GM19438 (cell line): ENCODE measurements at regions not wholly inside any gene's neighbourhood (a gene's known extent, or its start where the extent isn't known, plus 50 kb on each side); places are given as distances from the start of the nearest gene placed in this dataset.
"Not testable (repeated sequence)": the region's sequence is repeated elsewhere in the genome, so short reads cannot be mapped to it uniquely, and the experiment has no call there.

Experiments
- ATAC-seq: cut with Tn5 transposase; IDR thresholded peaks from one replicate; pipeline ENCODE4 v1.9.1; 2021; ENCODE audit warnings: low read depth; ENCODE audit not compliant: unreplicated experiment

DNA sequence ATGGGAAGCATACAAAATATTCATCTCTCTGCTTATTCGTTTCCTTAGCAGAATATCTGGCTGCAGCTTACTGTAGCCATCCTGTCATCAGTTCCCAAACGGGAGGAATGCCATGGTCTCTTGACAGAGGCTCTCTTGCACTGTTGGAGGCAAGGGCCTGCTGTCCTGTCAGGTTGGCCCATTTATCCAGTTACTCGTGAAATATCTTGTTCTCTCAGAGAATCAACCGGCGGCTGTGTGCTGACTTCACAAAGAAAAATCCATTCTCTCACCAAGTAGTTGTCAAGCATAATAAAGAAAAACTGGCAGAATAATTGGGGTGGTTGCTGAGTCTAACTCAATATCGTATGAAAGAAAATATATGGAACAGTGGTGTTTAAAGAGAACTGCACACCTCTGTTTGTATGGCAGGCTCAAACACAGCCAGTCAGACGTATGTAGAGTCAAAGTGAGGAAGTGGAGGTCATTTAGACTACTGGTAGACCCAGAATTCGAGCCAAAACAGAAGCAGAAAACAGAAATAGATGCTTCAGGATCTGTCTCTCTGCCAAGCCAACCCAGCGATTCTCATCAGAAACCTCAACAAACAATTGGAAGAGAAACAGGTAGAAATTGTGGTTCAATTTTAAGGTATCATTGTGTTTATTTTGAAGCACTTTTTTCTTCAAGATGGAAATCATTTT lies 349.2 kb upstream of the PRKCQ start:
- no peak for ATAC-seq

DNA sequence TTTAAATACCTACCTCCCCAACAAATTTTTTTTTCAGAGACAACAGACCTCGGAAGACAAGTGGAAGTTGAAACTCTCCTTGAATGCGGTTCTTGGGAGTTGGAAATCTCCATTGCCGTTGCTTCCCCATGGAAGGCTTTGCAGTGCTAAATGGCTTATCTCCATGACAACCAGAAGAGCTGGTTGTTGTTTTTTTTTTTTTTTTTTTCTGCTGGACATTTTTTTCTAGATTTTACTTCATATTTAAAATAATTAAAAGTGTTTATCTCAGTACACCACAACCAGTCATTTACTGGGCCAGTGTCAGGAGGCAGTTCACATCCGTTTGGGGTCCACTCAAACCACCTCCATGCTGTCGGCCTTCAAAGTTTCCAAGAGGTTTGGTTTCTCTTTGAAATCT lies 348.5 kb upstream of the PRKCQ start:
- ATAC-seq: no peak

DNA sequence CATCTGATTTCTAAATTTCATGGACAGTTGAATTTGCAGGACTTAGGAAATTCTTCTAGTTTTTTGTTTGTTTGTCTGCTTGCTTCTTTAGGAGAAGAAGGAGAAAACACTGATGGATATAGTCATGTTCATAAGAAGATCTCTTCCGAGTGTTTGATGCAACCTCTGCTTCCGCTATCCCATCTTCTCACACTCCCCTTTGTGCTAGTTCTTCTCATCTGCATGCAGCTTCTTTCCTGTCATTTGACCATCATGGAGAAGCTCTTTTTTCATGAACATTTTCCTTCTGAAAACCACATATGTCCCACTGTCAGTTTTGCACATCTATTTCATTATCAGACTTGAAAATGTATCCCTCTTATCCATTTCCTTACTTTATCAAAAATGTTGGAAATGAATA lies 346.9 kb upstream of the PRKCQ start:
- ATAC-seq: no peak

DNA sequence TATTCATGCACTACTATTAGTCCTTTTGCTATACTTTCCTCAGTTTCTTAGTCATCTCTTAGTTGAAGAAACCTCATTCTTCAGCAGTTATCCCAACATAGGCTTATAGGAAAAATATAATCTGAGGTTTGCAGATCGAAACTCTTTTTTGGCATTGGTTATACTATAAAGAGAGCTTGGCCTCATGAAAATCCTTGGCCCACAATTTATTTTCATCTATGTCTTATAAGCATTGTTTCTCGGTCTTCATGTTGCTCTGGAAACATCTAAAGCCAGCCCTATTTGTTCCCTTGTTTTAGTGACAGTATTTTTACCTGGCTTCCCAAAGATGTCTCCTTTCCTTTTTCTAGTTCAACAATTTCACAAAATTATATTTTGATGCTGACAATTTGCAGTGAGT lies 345.1 kb upstream of the PRKCQ start:
- ATAC-seq: no peak

DNA sequence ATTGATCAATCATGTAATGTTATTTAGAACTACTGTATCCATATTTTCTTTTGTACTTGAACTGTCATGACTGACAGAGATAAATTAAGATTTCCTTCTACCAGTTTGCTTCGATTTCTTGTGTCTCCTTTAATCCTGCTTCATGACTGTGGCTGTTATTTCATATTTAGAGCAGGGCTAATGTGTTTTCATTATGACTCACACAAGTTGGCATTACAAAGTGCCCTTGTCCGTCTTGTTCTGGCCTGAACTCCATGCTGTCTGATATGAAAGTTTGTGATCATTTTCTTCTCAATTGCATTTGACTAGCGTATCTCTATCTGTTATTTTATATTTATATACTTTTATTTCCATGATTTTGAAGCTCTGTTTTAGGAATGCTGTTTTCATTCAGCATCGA lies 344.1 kb upstream of the PRKCQ start:
- ATAC-seq: no peak

DNA sequence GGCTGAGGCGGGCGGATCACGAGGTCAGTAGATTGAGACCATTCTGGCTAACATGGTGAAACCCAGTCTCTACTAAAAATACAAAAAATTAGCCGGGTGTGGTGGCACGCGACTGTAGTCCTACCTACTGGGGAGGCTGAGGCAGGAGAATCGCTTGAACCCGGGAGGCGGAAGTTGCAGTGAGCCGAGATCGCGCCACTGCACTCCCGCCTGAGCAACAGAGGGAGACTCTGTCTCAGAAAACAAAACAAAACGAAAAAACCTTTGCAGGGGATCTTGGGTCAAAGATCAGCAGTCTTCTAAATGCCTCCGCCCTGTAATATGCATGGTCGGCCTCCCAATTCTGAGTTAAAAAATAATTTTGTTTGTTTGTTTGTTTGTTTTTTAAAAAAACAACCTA lies 340.9 kb upstream of the PRKCQ start:
- ATAC-seq: not testable (repeated sequence)

DNA sequence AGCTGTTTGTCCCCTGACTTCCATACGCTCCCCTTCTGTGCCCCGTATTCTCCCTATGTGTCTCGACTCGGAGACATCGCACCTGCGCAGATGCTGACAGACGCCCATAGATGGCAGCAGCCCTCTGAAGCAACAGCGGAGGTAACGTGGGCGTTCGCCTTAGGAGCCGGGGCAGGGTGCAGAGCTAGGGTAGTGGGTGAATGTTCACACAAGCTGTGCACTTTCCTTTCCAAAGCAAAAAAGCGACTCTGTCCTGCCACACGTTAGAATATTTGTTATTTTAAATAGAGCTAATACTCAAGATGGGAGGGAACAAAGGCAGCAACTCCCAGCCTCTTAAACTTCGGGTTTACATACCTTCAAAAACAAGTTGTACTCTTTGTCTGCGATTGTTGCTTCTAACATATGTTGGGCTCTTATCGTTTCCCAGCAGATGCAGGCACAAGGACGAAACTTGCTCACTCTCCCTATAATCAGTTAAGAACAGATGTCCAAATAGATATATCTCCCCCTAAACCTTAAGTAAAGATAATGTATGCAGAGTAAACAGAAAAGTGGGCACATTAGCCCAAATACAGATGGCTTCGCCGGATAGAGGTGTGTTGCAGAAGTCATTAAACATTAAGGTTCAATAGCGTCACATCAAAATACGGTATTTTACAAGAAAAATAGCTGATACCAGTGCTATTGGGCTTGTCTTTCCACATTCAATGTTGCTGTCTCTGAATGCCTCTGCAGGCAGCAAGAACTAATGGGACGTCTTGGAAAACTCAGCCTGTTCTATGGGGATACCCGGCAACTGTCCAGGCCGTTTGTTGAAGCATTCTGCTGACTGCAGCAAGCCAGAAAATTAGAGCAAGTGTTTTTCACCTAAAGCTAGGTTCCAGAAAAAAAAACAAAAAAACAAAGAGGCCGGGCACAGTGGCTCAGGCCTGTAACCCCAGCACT lies 340.3 kb upstream of the PRKCQ start:
- peak; percentile 95 for ATAC-seq

DNA sequence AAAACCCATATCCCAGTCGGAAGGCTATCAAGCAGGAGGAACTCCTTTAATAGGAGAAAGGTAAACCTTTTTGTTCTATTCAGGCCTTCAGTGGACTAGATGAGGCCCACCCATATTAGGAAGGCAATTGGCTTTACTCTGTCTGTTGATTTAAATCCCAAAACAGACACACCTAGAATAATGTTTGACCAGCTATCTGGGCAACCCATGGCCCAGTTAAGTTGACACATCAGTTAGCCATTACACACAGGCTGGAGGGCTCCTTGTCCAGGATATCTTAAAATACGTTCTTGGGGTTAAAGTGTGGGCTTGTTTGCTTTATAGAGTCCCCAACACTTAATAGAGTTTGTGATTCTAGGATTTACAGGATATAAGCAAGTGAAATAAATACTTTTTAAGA lies 339.0 kb upstream of the PRKCQ start:
- no peak for ATAC-seq

DNA sequence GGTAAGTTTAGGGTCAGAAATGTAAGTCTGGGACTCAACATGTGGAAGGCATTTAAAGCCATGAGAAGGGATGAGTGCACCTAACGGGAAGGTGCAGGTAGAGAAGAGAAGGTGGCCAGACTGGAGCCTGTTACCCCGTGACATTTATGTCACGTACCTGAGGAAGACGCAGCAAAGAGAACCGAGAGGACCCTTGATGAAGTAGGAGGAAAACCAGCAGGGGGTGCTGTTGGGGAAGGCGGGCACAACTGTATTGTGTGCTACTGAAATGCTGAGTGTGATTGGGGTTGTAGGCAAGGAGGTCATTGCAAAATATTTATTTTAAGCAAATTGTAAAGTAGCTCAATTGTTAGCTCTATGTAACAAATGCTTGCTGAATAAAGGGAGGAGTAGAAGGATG lies 338.2 kb upstream of the PRKCQ start:
- no peak for ATAC-seq

DNA sequence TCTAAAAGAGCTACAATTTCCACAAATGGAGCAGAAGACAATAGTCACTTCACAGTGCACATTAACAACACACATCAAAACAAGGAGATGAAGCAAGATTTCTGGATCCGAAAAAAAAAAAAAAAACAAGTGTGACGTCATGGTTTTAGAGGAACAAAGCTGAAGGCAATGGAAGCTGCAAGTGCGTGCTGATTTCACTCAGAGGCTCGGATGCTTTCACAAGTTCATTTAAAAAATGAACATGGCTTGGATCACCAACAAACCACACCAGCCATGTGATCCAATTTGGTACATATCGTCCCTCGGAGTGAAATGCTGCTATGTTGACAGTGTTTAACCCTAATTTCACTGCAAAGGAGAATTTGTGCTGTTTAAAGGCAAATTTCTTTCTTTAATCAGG lies 337.0 kb upstream of the PRKCQ start:
- no peak for ATAC-seq

DNA sequence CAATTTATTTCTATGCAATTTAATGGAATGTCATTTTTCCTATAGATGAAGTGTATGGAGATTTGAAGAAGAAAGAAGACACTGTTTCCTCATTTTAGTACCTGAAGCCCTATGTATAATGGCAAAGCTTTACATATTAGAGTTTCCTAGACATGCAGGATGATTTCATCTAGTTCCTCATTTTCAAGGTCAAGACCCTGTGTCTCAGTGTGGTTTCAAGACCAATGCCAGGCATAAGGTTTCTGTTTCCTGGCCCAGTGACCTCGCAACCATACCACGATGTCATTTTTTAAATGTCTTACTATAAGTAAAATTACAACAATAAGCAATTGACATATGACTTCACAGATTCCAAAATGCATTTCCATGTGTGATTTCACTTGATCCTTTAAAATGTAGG lies 336.5 kb upstream of the PRKCQ start:
- no peak for ATAC-seq

DNA sequence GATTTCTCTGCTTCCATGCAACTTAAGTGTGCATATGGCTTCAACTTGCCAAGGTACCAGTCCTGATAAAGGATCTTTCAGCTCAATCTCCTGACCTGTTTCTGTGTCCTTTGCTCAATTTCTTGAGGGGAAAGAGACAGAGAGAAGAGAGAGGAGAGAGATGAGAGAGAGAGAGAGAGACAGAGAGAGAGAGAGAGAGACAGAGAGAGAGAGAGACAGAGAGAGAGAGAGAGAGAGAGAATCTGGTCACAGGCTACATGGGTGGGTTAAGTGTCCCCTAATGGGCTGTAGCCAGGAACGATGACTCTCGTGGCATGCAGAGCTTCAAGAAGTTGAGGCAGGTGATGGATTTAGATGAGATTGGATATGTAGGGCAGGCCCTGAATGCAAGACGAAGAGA lies 335.2 kb upstream of the PRKCQ start:
- ATAC-seq: no peak

DNA sequence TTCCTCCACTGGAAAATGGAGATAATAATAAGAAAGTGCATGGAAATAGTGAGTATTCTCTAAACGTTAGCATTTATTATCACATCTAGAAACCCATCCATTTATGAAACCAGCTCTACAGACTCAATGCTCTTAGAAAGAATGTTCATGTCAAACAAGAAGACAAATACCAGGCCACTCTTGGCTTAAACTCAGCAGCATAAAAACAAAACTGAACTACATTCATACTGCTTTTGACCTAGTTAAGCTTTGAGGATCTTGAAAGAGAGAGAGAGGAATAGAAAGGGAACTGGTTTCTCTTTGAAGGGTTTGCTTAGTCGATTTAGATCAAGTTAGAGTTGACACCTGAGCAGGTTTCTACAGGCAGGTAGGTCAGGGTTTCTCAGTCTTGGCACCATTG lies 332.9 kb upstream of the PRKCQ start:
- no peak for ATAC-seq

DNA sequence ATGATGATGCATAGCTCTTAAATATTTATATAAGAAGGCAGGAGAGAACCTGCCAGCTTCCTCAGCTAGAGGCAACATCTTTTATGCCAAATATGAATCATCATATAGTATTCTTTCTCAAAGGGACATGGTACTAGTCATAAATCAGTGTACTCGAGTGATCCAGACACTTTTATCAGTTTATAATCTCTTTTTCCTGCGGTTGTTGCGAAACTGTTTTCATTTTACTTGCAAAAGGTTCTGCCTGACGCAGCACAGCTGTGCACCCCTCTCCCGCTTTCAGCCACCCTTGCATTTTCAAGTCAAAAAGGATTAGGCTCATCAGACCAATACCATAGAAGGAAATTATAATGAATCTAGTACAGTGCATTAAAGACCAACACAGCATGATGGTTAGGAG lies 332.3 kb upstream of the PRKCQ start:
- no peak for ATAC-seq

DNA sequence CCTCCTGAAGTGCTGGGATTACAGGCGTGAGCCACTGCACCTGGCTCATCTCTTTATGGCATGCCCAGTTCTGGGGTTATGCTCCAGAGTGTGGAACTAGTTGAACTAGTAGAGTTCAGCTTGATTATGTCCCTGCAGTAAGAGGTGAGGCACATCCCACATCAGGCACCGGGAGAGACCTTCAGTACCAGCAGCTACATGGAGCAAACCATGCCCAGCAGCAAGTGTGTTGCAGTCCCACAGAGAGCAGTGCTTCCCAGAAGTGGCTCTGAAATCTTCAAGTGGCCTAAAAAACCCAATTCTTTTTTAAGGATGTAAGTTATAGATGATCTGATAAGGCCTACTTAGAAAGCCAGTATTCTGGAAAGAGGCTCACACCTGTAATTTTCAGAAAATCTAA lies 331.9 kb upstream of the PRKCQ start:
- no peak for ATAC-seq

DNA sequence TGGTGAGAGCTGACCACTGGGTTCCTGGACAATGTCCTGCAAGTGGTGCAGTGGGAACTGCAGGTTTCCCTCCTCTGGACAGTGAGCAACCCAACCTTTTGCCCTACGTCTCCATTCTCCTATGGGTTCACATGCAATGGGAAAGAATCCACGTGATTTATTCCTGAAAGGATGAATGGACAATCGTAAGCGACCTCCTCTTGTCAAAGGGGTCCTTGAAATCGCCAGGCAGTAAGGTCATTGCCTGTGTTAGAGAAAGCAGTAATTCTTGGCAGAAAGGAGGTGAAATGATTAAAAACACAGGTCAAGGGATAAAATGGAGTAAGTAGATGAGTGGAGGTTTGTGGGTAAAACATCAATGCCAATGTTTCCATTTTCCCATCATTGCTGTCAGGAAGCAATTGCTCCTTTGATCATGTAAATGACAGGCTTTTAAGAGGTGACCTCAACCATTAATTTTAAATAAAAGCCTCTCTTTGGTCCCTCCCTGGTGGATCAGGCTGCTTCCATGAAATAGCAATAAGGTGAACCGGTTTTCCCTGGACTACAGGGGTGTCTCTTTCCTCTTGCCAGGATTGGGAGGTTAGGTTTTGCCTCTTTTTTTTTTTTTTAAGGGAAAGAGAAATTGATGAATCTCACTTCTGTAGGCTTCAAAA lies 330.0 kb upstream of the PRKCQ start:
- ATAC-seq: no peak

DNA sequence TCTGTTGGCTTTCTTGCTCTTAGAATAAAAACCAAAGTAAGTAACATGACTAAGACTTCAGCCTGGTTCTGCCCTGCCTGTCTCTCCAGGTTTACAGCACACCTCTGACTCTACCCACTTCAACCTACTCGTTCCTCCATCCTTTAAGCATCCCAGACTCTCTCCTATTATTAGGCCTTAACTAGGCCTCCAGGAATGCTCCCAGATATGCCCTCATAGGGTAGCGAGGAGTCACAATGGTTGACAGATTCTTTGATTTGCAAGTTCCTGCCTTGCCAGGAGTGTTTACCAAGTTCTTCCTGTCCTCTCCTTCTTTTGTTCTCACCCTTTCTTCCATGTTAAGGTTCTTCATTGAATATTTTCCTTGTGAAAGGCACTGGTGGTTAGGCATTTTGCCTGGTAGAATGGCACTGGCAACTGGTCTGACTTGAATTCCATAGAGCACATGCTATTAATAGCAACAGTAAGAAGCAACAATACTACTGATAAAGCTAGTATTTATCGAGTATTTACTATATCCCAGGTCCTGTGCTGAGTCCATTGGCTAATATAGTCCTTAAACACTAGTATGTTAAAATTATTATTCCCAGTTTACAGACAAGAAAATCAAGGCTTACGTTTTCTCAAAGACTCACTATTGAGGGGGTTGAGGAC lies 327.9 kb upstream of the PRKCQ start:
- no peak for ATAC-seq

DNA sequence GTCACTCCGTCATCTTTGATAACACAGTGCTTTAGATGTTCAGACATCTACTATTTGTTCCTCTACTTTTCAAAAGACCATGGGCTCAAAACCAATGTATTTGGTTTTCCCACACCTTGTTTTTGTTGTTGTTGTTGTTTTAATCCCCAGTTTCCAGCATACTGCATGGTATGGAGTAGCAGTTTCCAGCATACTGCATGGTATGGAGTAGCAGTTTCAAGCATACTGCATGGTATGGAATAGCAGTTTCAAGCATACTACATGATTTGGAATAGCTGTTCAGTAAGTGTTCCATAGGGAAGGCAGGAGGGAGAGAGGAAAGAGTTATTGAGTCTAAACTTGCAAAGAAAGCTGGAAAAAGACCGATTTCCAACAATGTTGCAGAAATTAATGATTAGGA lies 314.3 kb upstream of the PRKCQ start:
- ATAC-seq: no peak

DNA sequence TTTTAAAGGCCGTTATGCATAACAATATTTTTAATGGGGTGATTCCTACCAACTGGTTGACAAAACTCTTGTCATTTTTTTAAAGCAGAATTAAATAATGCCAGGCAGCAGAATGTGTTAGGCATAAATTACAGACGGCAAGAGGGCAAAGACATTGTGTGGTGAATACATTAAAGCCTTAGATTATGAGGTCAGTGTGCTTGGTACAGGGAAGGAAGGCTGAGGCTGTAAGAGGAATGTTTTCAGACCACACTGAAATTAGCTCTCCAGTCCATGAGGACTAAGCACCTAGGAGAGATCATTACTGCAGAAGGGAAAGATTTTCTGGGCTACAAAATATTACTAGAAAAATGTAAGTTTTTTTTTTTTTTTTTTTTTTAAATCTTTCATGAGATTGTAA lies 312.8 kb upstream of the PRKCQ start:
- no peak for ATAC-seq

DNA sequence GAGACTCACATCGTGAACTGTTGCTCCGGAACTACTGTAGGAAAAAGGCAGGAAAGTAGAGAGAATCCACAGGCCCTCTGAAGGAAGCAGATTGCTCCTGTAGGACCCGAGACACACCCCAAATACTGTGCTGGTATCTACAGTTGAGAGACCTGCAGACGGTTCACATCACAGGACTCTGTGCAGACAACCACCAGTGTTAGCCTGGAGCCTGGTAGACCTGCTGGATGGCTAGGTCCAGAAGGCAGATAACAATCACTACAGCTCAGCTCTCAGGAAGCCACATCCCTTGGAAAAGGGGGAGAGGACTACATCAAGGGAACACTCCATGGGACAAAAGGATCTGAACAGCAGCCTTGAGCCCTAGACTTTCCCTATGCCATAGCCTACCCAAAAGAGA lies 311.8 kb upstream of the PRKCQ start:
- no peak for ATAC-seq

DNA sequence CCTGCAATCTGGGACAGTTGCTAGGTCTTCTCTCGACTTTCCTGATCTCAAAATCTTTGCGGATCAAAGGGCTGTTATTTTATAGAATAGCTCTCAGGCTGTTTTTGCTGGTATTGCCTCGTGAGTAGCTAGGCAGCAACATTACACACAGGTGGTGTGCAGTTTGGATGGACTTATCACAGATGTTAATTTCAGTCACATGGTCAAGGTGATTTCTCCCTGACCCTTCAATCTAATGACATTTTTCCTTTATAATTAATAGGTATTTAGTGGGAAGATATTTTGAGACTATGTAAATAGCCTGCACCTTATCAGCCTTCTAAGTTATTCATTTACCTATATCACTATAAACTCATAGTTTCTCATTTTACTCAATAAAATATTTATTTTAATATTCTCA lies 309.6 kb upstream of the PRKCQ start:
- ATAC-seq: no peak
